Suprapubic skin (tissue), 3 donors: ENCODE measurements at regions not wholly inside any gene's neighbourhood (a gene's known extent, or its start where the extent isn't known, plus 50 kb on each side); places are given as distances from the start of the nearest gene placed in this dataset.

Experiments
- CTCF ChIP-seq, 2 donors: fragments of 200-600 bp in 1 of 2; fragments of 450-650 bp in 1 of 2; sonication (generic) in 1 of 2; IDR thresholded peaks; one replicate each; pipeline ENCODE4 v1.5.1; 2016 to 2019; ENCODE audit warnings: antibody characterized with exemption in 2 of 2, mild to moderate bottlenecking in 1 of 2, moderate library complexity in 1 of 2
- POLR2AphosphoS5 ChIP-seq, 3 donors: sonication (generic); formaldehyde crosslinking; IDR thresholded peaks; one replicate each; pipeline ENCODE4 v1.6.1; 2017; ENCODE audit warnings: antibody characterized with exemption in 3 of 3

- TF ChIP-seq CTCF (IDR thresholded peaks at IDR 0.05) (no peak), POLR2AphosphoS5 (IDR thresholded peaks at IDR 0.05) (no peak)
Measured at GRCh38 chr11:109309153-109309552, 112.8 kb upstream of the C11orf87 start.
